Natural killer cell (primary cell): ENCODE measurements at regions not wholly inside any gene's neighbourhood (a gene's known extent, or its start where the extent isn't known, plus 50 kb on each side); places are given as distances from the start of the nearest gene placed in this dataset.
"Not testable (repeated sequence)": the region's sequence is repeated elsewhere in the genome, so short reads cannot be mapped to it uniquely, and the experiment has no call there.

Experiments used
- ATAC-seq, 3 donors: fragments of 150-1000 bp in 2 of 3; fragments of 200-7000 bp in 1 of 3; cut with Tn5 transposase; 1 replicate in 1 of 3; 2 replicates in 2 of 3; pipeline ENCODE4 v1.10.0; 2021; ENCODE audit warnings: mild to moderate bottlenecking in 2 of 3, moderate library complexity in 2 of 3
- DNase-seq, 2 donors: peaks; one replicate each; pipeline versions ENCODE4 v3.0.0 to v3.0.0-alpha.2; 2013 to 2021; ENCODE audit warnings: mixed read lengths in 1 of 2
- H3K27ac ChIP-seq: one replicate; pipeline ENCODE4 v1.5.1; 2013; ENCODE audit warnings: mild to moderate bottlenecking, low read length
- H3K27me3 ChIP-seq: one replicate; pipeline ENCODE4 v1.6.1; 2013; ENCODE audit warnings: low read length; ENCODE audit not compliant: control insufficient read depth, insufficient read depth
- H3K36me3 ChIP-seq: one replicate; pipeline ENCODE4 v1.6.1; 2013; ENCODE audit warnings: low read length; ENCODE audit not compliant: control insufficient read depth, insufficient read depth
- H3K4me1 ChIP-seq: one replicate; pipeline ENCODE4 v1.6.1; 2013; ENCODE audit warnings: low read length; ENCODE audit not compliant: control insufficient read depth, insufficient read depth
- H3K4me3 ChIP-seq: one replicate; pipeline ENCODE4 v1.5.1; 2013; ENCODE audit warnings: low read length
- H3K9me3 ChIP-seq: one replicate; pipeline ENCODE4 v1.6.1; 2013; ENCODE audit warnings: low read length; ENCODE audit not compliant: control insufficient read depth, insufficient read depth
- H3K27ac Mint-ChIP-seq, 2 donors: one replicate each; pipeline ENCODE4 v1.8.0; 2022; ENCODE audit warnings: mild to moderate bottlenecking in 2 of 2, mixed read lengths in 2 of 2, moderate library complexity in 1 of 2
- H3K27me3 Mint-ChIP-seq, 2 donors: one replicate each; pipeline ENCODE4 v1.8.0; 2022; ENCODE audit warnings: low read depth in 2 of 2, mixed read lengths in 2 of 2
- H3K36me3 Mint-ChIP-seq: one replicate; pipeline ENCODE4 v1.8.0; 2022; ENCODE audit warnings: mixed read lengths
- H3K4me1 Mint-ChIP-seq, 2 donors: one replicate each; pipeline ENCODE4 v1.8.0; 2022; ENCODE audit warnings: mixed read lengths in 2 of 2
- H3K4me3 Mint-ChIP-seq: one replicate; pipeline ENCODE4 v1.8.0; 2022; ENCODE audit warnings: mild to moderate bottlenecking, moderate library complexity, mixed read lengths
- H3K9me3 Mint-ChIP-seq, 2 donors: one replicate each; pipeline ENCODE4 v1.8.0; 2022; ENCODE audit warnings: mixed read lengths in 2 of 2
- WGBS: methylation state at CpG from one replicate; pipeline ENCODE4 v1.1.7; 2013; ENCODE audit warnings: missing lambda C conversion rate; ENCODE audit not compliant: insufficient coverage; 5-methylcytosine and 5-hydroxymethylcytosine counted together
- intact Hi-C: fragments of 100-400 bp; cut with micrococcal nuclease; formaldehyde crosslinking; loops from one replicate; pipeline ENCODE4 v1.14.2; 2022
- TF ChIP-seq, protein P1 (sequence below): fragments of 200-600 bp; IDR thresholded peaks from one replicate; pipeline ENCODE4 v1.8.0; 2022; ENCODE audit warnings: antibody characterized with exemption

DNA sequence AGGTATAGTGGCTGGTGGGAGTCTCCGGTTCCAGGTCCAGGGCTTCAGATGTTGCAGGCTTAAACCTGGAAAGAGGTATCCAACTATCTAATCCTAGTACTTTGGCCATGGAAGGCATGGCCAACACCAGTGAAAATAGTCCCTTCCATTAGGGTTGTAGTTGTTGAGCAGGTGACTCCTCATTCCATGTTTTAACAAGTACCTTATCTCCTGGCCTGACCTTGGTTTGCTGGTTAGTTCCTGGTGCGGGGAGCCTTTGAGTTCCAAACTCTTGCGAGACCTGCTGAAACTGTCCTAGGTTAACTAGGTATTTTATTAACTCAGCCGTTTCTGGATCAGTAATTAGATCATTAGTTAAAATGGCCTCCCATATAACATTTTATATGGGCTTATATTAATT, 128.9 kb downstream of the GPCPD1 start:
- no peak overlapping the region for H3K4me3 Mint-ChIP-seq
- no peak overlapping the region for H3K27ac ChIP-seq
- intact Hi-C loops: no loop called here
- H3K36me3 ChIP-seq: no peaks in the 10 kb centered on the region
- peaks cover 3 to 10% of the 10 kb centered on the region in 2 donors for H3K27me3 Mint-ChIP-seq
- ATAC-seq (no peak), DNase-seq (no peak)
- H3K4me1 ChIP-seq: peaks cover 16% of the 10 kb centered on the region
- H3K4me3 ChIP-seq: no peak overlapping the region
- H3K27ac Mint-ChIP-seq: no peak overlapping the region
- H3K9me3 Mint-ChIP-seq: no peaks in the 10 kb centered on the region
- H3K9me3 ChIP-seq: no peaks in the 10 kb centered on the region
- 100% methylated on average over 3 of the region's 4 CpGs for WGBS
- H3K36me3 Mint-ChIP-seq: no peaks in the 10 kb centered on the region
- TF ChIP-seq, protein P1, sequence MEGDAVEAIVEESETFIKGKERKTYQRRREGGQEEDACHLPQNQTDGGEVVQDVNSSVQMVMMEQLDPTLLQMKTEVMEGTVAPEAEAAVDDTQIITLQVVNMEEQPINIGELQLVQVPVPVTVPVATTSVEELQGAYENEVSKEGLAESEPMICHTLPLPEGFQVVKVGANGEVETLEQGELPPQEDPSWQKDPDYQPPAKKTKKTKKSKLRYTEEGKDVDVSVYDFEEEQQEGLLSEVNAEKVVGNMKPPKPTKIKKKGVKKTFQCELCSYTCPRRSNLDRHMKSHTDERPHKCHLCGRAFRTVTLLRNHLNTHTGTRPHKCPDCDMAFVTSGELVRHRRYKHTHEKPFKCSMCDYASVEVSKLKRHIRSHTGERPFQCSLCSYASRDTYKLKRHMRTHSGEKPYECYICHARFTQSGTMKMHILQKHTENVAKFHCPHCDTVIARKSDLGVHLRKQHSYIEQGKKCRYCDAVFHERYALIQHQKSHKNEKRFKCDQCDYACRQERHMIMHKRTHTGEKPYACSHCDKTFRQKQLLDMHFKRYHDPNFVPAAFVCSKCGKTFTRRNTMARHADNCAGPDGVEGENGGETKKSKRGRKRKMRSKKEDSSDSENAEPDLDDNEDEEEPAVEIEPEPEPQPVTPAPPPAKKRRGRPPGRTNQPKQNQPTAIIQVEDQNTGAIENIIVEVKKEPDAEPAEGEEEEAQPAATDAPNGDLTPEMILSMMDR: no peak
- H3K4me1 Mint-ChIP-seq: peaks cover 10 to 11% of the 10 kb centered on the region in 2 donors
- H3K27me3 ChIP-seq: no peaks in the 10 kb centered on the region

DNA sequence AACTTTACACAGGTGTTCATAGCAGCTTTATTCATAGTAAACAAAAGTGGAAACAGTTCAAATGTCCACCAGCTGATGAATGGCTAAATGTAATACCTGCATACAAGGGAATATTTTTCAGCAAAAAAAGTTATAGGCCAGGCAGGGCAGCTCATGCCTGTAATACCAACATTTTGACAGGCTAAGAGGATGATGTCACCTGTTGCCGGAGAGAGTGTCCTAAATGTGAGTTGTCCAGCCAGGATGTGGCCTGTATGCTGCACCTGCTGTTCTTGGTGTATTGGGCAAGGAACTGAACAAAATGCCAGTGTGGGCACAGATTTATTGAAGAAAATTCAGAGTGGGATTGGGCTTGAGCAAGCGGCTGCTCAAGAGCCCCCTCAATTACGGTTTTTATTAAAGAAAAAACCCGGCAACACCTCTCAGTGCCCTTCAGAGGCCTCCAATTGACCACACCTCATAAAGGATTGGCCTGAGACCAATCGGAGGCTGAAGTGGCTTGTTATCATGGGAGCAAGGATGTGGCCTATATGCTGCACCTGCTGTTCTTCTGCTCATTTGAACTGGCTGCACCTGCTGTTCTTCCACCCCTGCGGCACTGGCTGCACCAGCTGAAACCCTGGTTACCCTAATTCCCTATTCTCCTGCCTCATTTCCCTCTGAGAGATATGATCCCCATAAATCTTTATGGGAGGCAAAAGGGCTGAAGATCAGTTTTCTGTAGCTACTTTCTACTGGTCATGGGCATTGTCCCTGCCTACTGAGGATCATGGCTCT, 129.8 kb downstream of the GPCPD1 start:
- H3K27ac Mint-ChIP-seq: no peak overlapping the region
- ATAC-seq (no peak), DNase-seq (no peak)
- intact Hi-C loops: no loop called here
- no peaks in the 10 kb centered on the region for H3K9me3 Mint-ChIP-seq
- Histone ChIP-seq H3K9me3 (no peaks in the 10 kb centered on the region), H3K36me3 (no peaks in the 10 kb centered on the region), H3K27me3 (no peaks in the 10 kb centered on the region), H3K4me1 (peaks cover 9% of the 10 kb centered on the region), H3K4me3 (no peak overlapping the region), H3K27ac (no peak overlapping the region)
- 97% methylated on average over 6 of the region's 6 CpGs for WGBS
- H3K4me3 Mint-ChIP-seq: no peak overlapping the region
- TF ChIP-seq, protein P1: no peak
- H3K4me1 Mint-ChIP-seq: peaks cover 2% of the 10 kb centered on the region in 2 donors
- H3K27me3 Mint-ChIP-seq: peaks cover 0 to 2% of the 10 kb centered on the region in 2 donors
- H3K36me3 Mint-ChIP-seq: no peaks in the 10 kb centered on the region

- Mint-ChIP-seq H3K9me3 (no peaks in the 10 kb centered on the region), H3K4me1 (no peaks in the 10 kb centered on the region)
Measured at GRCh38 chr20:5474646-5475550, 135.9 kb downstream of the GPCPD1 start.

GRCh38 chr20:5471866-5472265, 138.9 kb downstream of the GPCPD1 start:
- H3K36me3 Mint-ChIP-seq, H3K27me3 Mint-ChIP-seq, H3K4me3 Mint-ChIP-seq, H3K27me3 ChIP-seq, DNase-seq, H3K4me3 ChIP-seq, H3K9me3 Mint-ChIP-seq, H3K9me3 ChIP-seq, H3K27ac ChIP-seq, intact Hi-C loops, ATAC-seq, H3K4me1 Mint-ChIP-seq, H3K4me1 ChIP-seq, H3K27ac Mint-ChIP-seq, H3K36me3 ChIP-seq: not testable (repeated sequence)
- whole genome bisulfite sequencing: no CpG with 5 or more reads among the region's 10 CpGs

More at GRCh38 chr20:5474646-5475550, 135.9 kb downstream of the GPCPD1 start:
- WGBS: 72% methylated on average over 6 of the region's 9 CpGs
- TF ChIP-seq, protein P1: no peak
- no peaks in the 10 kb centered on the region for H3K36me3 ChIP-seq
- H3K36me3 Mint-ChIP-seq: no peaks in the 10 kb centered on the region
- H3K4me3 Mint-ChIP-seq: no peak overlapping the region
- no peak overlapping the region for H3K27ac ChIP-seq
- H3K9me3 ChIP-seq: no peaks in the 10 kb centered on the region
- no peak overlapping the region for H3K4me3 ChIP-seq
- peaks cover 0 to 4% of the 10 kb centered on the region in 2 donors for H3K27me3 Mint-ChIP-seq
- no peak overlapping the region for H3K27ac Mint-ChIP-seq
- no peaks in the 10 kb centered on the region for H3K4me1 ChIP-seq
- DNase-seq (no peak), ATAC-seq (peak in 1 of 3 donors; percentile 51)
- H3K27me3 ChIP-seq: no peaks in the 10 kb centered on the region
- intact Hi-C loops: no loop called here
